ENCODE measurements at regions not wholly inside any gene's neighbourhood (a gene's known extent, or its start where the extent isn't known, plus 50 kb on each side); places are given as distances from the start of the nearest gene placed in this dataset.
"Not testable (repeated sequence)": the region's sequence is repeated elsewhere in the genome, so short reads cannot be mapped to it uniquely, and the experiment has no call there.

GRCh38 chr4:22634541-22635181 is 58.1 kb upstream of the GBA3 start:
- Histone ChIP-seq H3K9ac (ENCODE audit: low read length in 3 of 3) (no peak overlapping the region), H3K9me3 (ENCODE audit: control insufficient read depth in 2 of 3, insufficient read depth in 1 of 3, low read length in 3 of 3) (no peaks in the 10 kb centered on the region), H3K27ac (ENCODE audit: low read depth in 2 of 2, low read length in 2 of 2) (no peak overlapping the region), H3K4me3 (ENCODE audit: low read length in 3 of 3) (no peak overlapping the region), H3K36me3 (ENCODE audit: control insufficient read depth in 2 of 3, insufficient read depth in 3 of 3, low read length in 3 of 3) (no peaks in the 10 kb centered on the region), H3K4me1 (ENCODE audit: control insufficient read depth in 2 of 3, insufficient read depth in 2 of 3, low read depth in 1 of 3, low read length in 3 of 3) (no peaks in the 10 kb centered on the region), H3K27me3 (ENCODE audit: control insufficient read depth, insufficient read depth, low read length) (no peaks in the 10 kb centered on the region)
- FAIRE-seq (no peak), DNase-seq (peak in 1 of 5 donors; percentile 65)
- TF ChIP-seq, protein P1, sequence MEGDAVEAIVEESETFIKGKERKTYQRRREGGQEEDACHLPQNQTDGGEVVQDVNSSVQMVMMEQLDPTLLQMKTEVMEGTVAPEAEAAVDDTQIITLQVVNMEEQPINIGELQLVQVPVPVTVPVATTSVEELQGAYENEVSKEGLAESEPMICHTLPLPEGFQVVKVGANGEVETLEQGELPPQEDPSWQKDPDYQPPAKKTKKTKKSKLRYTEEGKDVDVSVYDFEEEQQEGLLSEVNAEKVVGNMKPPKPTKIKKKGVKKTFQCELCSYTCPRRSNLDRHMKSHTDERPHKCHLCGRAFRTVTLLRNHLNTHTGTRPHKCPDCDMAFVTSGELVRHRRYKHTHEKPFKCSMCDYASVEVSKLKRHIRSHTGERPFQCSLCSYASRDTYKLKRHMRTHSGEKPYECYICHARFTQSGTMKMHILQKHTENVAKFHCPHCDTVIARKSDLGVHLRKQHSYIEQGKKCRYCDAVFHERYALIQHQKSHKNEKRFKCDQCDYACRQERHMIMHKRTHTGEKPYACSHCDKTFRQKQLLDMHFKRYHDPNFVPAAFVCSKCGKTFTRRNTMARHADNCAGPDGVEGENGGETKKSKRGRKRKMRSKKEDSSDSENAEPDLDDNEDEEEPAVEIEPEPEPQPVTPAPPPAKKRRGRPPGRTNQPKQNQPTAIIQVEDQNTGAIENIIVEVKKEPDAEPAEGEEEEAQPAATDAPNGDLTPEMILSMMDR (IDR thresholded peaks at IDR 0.05; ENCODE audit: borderline replicate concordance, extremely low read depth, insufficient read depth), result no peak
- intact Hi-C loops (cut with DNase I), result no loop called here

- H3K4me1 ChIP-seq (ENCODE audit: control insufficient read depth in 2 of 3, insufficient read depth in 2 of 3, low read depth in 1 of 3, low read length in 3 of 3); DNase-seq; H3K9me3 ChIP-seq (ENCODE audit: control insufficient read depth in 2 of 3, insufficient read depth in 1 of 3, low read length in 3 of 3); H3K4me3 ChIP-seq (ENCODE audit: low read length in 3 of 3); H3K36me3 ChIP-seq (ENCODE audit: control insufficient read depth in 2 of 3, insufficient read depth in 3 of 3, low read length in 3 of 3); FAIRE-seq; H3K9ac ChIP-seq (ENCODE audit: low read length in 3 of 3); H3K27ac ChIP-seq (ENCODE audit: low read depth in 2 of 2, low read length in 2 of 2); H3K27me3 ChIP-seq (ENCODE audit: control insufficient read depth, insufficient read depth, low read length); intact Hi-C loops (cut with DNase I): not testable (repeated sequence)
Measured at GRCh38 chr4:22635182-22635549, 57.6 kb upstream of the GBA3 start.

DNA sequence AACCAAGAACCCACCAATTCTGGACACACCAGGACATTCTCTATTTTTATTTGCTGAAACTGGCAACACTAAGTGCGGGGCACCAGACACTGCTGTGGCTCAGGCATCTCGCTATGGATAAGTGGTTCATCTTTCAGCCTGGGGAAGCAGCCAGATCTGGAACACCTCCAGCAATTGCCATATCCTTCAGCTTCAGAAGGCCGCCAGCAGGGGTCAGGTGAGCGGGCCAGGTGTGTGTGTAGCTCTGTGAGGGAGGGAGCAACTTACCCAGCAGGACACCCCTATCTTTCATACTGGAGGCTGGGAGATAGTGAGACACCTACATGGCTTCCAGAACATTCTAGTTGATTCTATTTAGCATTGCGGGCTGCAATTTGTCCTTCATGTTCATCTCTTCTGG is 57.0 kb upstream of the GBA3 start:
- no peak for DNase-seq
- intact Hi-C loops (cut with DNase I), result no loop called here
- H3K36me3 ChIP-seq (ENCODE audit: control insufficient read depth in 2 of 3, insufficient read depth in 3 of 3, low read length in 3 of 3), result no peaks in the 10 kb centered on the region
- TF ChIP-seq, protein P1 (IDR thresholded peaks at IDR 0.05; ENCODE audit: borderline replicate concordance, extremely low read depth, insufficient read depth), result no peak
- H3K4me1 ChIP-seq (ENCODE audit: control insufficient read depth in 2 of 3, insufficient read depth in 2 of 3, low read depth in 1 of 3, low read length in 3 of 3), result no peaks in the 10 kb centered on the region
- H3K27ac ChIP-seq (ENCODE audit: low read depth in 2 of 2, low read length in 2 of 2), result no peak overlapping the region
- no peaks in the 10 kb centered on the region for H3K27me3 ChIP-seq (ENCODE audit: control insufficient read depth, insufficient read depth, low read length)
- FAIRE-seq, result no peak
- peaks cover 0 to 3% (median 0%) of the 10 kb centered on the region in 3 donors for H3K9me3 ChIP-seq (ENCODE audit: control insufficient read depth in 2 of 3, insufficient read depth in 1 of 3, low read length in 3 of 3)
- no peak overlapping the region for H3K9ac ChIP-seq (ENCODE audit: low read length in 3 of 3)
- no peak overlapping the region for H3K4me3 ChIP-seq (ENCODE audit: low read length in 3 of 3)

GRCh38 chr4:22637306-22637705 is 55.4 kb upstream of the GBA3 start:
- H3K4me1 ChIP-seq (ENCODE audit: control insufficient read depth in 2 of 3, insufficient read depth in 2 of 3, low read depth in 1 of 3, low read length in 3 of 3), result no peaks in the 10 kb centered on the region
- no peak for FAIRE-seq
- intact Hi-C loops (cut with DNase I), result no loop called here
- TF ChIP-seq, protein P1 (IDR thresholded peaks at IDR 0.05; ENCODE audit: borderline replicate concordance, extremely low read depth, insufficient read depth), result no peak
- no peaks in the 10 kb centered on the region for H3K27me3 ChIP-seq (ENCODE audit: control insufficient read depth, insufficient read depth, low read length)
- H3K9ac ChIP-seq (ENCODE audit: low read length in 3 of 3), result no peak overlapping the region
- peaks cover 0 to 5% (median 0%) of the 10 kb centered on the region in 3 donors for H3K9me3 ChIP-seq (ENCODE audit: control insufficient read depth in 2 of 3, insufficient read depth in 1 of 3, low read length in 3 of 3)
- H3K36me3 ChIP-seq (ENCODE audit: control insufficient read depth in 2 of 3, insufficient read depth in 3 of 3, low read length in 3 of 3), result no peaks in the 10 kb centered on the region
- no peak for DNase-seq
- H3K4me3 ChIP-seq (ENCODE audit: low read length in 3 of 3), result no peak overlapping the region
- H3K27ac ChIP-seq (ENCODE audit: low read depth in 2 of 2, low read length in 2 of 2), result no peak overlapping the region

All from kidney (tissue), 13 donors.